ENCODE measurements at regions not wholly inside any gene's neighbourhood (a gene's known extent, or its start where the extent isn't known, plus 50 kb on each side); places are given as distances from the start of the nearest gene placed in this dataset.
"Not testable (repeated sequence)": the region's sequence is repeated elsewhere in the genome, so short reads cannot be mapped to it uniquely, and the experiment has no call there.

- no peak overlapping the region for H3K4me3 ChIP-seq (ENCODE audit: low read depth, low read length)
- no peaks in the 10 kb centered on the region for H3K36me3 ChIP-seq (ENCODE audit: control insufficient read depth, insufficient read depth, low read length)
- ChIA-PET CTCF (no interaction called here), POLR2A (no interaction called here)
- no peak for DNase-seq (ENCODE audit: low read depth)
- TF ChIP-seq CTCF (IDR thresholded peaks at IDR 0.05; ENCODE audit: insufficient read depth, low read depth, low read length): no peak
- H3K27me3 ChIP-seq (ENCODE audit: control insufficient read depth, insufficient read depth, low read length): no peaks in the 10 kb centered on the region
These were observed 973.2 kb downstream of the AACS start for GRCh38 chr12:126038434-126038833.

- DNase-seq (ENCODE audit: low read depth): no peak
These were observed 975.1 kb downstream of the AACS start for GRCh38 chr12:126040307-126040706.

GRCh38 chr12:126042286-126042685 is 977.1 kb downstream of the AACS start:
- CTCF ChIA-PET: no interaction called here
- Histone ChIP-seq H3K36me3 (ENCODE audit: control insufficient read depth, insufficient read depth, low read length) (no peaks in the 10 kb centered on the region), H3K27me3 (ENCODE audit: control insufficient read depth, insufficient read depth, low read length) (no peaks in the 10 kb centered on the region), H3K4me3 (ENCODE audit: low read depth, low read length) (no peak overlapping the region)
- DNase-seq (ENCODE audit: low read depth): no peak
- POLR2A ChIA-PET: no interaction called here
- no peak for TF ChIP-seq CTCF (IDR thresholded peaks at IDR 0.05; ENCODE audit: insufficient read depth, low read depth, low read length)

More at GRCh38 chr12:126040307-126040706, 975.1 kb downstream of the AACS start:
- CTCF ChIA-PET: no interaction called here
- H3K36me3 ChIP-seq (ENCODE audit: control insufficient read depth, insufficient read depth, low read length): no peaks in the 10 kb centered on the region
- H3K4me3 ChIP-seq (ENCODE audit: low read depth, low read length): no peak overlapping the region
- POLR2A ChIA-PET: no interaction called here
- H3K27me3 ChIP-seq (ENCODE audit: control insufficient read depth, insufficient read depth, low read length): no peaks in the 10 kb centered on the region
- no peak for TF ChIP-seq CTCF (IDR thresholded peaks at IDR 0.05; ENCODE audit: insufficient read depth, low read depth, low read length)

- DNase-seq (ENCODE audit: low read depth); POLR2A ChIA-PET: not testable (repeated sequence)
These were observed 984.3 kb downstream of the AACS start for GRCh38 chr12:126049501-126049900.

GRCh38 chr12:126051611-126052107 is 986.4 kb downstream of the AACS start:
- ChIA-PET CTCF (no interaction called here), POLR2A (no interaction called here)
- peak; percentile 28 for DNase-seq (ENCODE audit: low read depth)
- H3K4me3 ChIP-seq (ENCODE audit: low read depth, low read length): no peak overlapping the region
- no peaks in the 10 kb centered on the region for H3K36me3 ChIP-seq (ENCODE audit: control insufficient read depth, insufficient read depth, low read length)
- no peaks in the 10 kb centered on the region for H3K27me3 ChIP-seq (ENCODE audit: control insufficient read depth, insufficient read depth, low read length)
- TF ChIP-seq CTCF (IDR thresholded peaks at IDR 0.05; ENCODE audit: insufficient read depth, low read depth, low read length): no peak

More at GRCh38 chr12:126049501-126049900, 984.3 kb downstream of the AACS start:
- CTCF ChIA-PET; H3K36me3 ChIP-seq (ENCODE audit: control insufficient read depth, insufficient read depth, low read length); H3K27me3 ChIP-seq (ENCODE audit: control insufficient read depth, insufficient read depth, low read length); H3K4me3 ChIP-seq (ENCODE audit: low read depth, low read length): not testable (repeated sequence)

- no peak for DNase-seq (ENCODE audit: low read depth)
- Histone ChIP-seq H3K36me3 (ENCODE audit: control insufficient read depth, insufficient read depth, low read length) (no peaks in the 10 kb centered on the region), H3K27me3 (ENCODE audit: control insufficient read depth, insufficient read depth, low read length) (no peaks in the 10 kb centered on the region), H3K4me3 (ENCODE audit: low read depth, low read length) (no peak overlapping the region)
- TF ChIP-seq CTCF (IDR thresholded peaks at IDR 0.05; ENCODE audit: insufficient read depth, low read depth, low read length): no peak
- POLR2A ChIA-PET: no interaction called here
- CTCF ChIA-PET: no interaction called here
These were observed 990.3 kb downstream of the AACS start for GRCh38 chr12:126055521-126055920.
